GM23338 (cell line): ENCODE measurements at regions not wholly inside any gene's neighbourhood (a gene's known extent, or its start where the extent isn't known, plus 50 kb on each side); places are given as distances from the start of the nearest gene placed in this dataset.

ENCODE experiments used
- ATAC-seq: fragments of 200-7000 bp; cut with Tn5 transposase; 3 replicates; pipeline ENCODE4 v1.9.1; 2020
- DNase-seq: peaks from one replicate; pipeline ENCODE4 v3.0.0-alpha.2; 2015; ENCODE audit warnings: low spot score
- H2AFZ ChIP-seq: fragments of 200-600 bp; sonication (generic); 2 replicates; pipeline ENCODE4 v1.8.0; 2016; ENCODE audit warnings: antibody characterized with exemption, mild to moderate bottlenecking, moderate library complexity
- H3F3A ChIP-seq: fragments of 200-600 bp; sonication (generic); replicated peaks from 2 replicates; pipeline ENCODE4 v1.8.0; 2017; ENCODE audit warnings: antibody characterized with exemption, mixed run types, low read depth
- H3K27ac ChIP-seq: fragments of 200-600 bp; sonication (generic); 2 replicates; pipeline ENCODE4 v1.6.1; 2016; ENCODE audit warnings: low read depth
- H3K27me3 ChIP-seq: fragments of 200-600 bp; sonication (generic); 2 replicates; pipeline ENCODE4 v1.8.0; 2016; ENCODE audit warnings: mild to moderate bottlenecking, mixed run types, moderate library complexity; ENCODE audit not compliant: insufficient read depth
- H3K36me3 ChIP-seq: fragments of 200-600 bp; sonication (generic); 2 replicates; pipeline ENCODE4 v1.8.0; 2016; ENCODE audit warnings: mild to moderate bottlenecking; ENCODE audit not compliant: insufficient read depth
- H3K4me1 ChIP-seq: fragments of 200-600 bp; sonication (generic); 2 replicates; pipeline ENCODE4 v1.8.0; 2016; ENCODE audit warnings: mild to moderate bottlenecking, moderate library complexity; ENCODE audit not compliant: insufficient read depth
- H3K4me2 ChIP-seq: fragments of 200-600 bp; sonication (generic); 2 replicates; pipeline ENCODE4 v1.7.1; 2017; ENCODE audit warnings: mixed run types
- H3K4me3 ChIP-seq: fragments of 200-600 bp; sonication (generic); 2 replicates; pipeline ENCODE4 v1.6.1; 2016; ENCODE audit warnings: mixed run types
- H3K79me2 ChIP-seq: fragments of 200-600 bp; sonication (generic); replicated peaks from 2 replicates; pipeline ENCODE4 v1.8.0; 2017; ENCODE audit warnings: mild to moderate bottlenecking; ENCODE audit not compliant: insufficient read depth
- H3K9me2 ChIP-seq: fragments of 200-600 bp; sonication (generic); 2 replicates; pipeline ENCODE4 v1.8.0; 2017; ENCODE audit not compliant: insufficient read depth
- H4K20me1 ChIP-seq: fragments of 200-600 bp; sonication (generic); replicated peaks from 2 replicates; pipeline ENCODE4 v1.8.0; 2017; ENCODE audit warnings: mild to moderate bottlenecking; ENCODE audit not compliant: insufficient read depth
- H3K27ac Mint-ChIP-seq: 2 replicates; pipeline ENCODE4 v1.8.0; 2020; ENCODE audit warnings: inconsistent platforms, mild to moderate bottlenecking, moderate library complexity, mixed read lengths
- H3K27me3 Mint-ChIP-seq: 3 replicates; pipeline ENCODE4 v1.8.0; 2022; ENCODE audit warnings: low read depth, mild to moderate bottlenecking, moderate library complexity, mixed read lengths, inconsistent platforms; ENCODE audit not compliant: insufficient read depth, poor library complexity
- H3K36me3 Mint-ChIP-seq: 3 replicates; pipeline ENCODE4 v1.8.0; 2021; ENCODE audit warnings: low read depth, mild to moderate bottlenecking, inconsistent platforms, moderate library complexity, mixed read lengths
- H3K4me1 Mint-ChIP-seq: 3 replicates; pipeline ENCODE4 v1.8.0; 2020; ENCODE audit warnings: mild to moderate bottlenecking, inconsistent platforms, mixed read lengths
- H3K4me3 Mint-ChIP-seq: 3 replicates; pipeline ENCODE4 v1.8.0; 2021; ENCODE audit warnings: moderate library complexity, mild to moderate bottlenecking, inconsistent platforms, mixed read lengths
- H3K9me3 Mint-ChIP-seq: 3 replicates; pipeline ENCODE4 v1.8.0; 2020; ENCODE audit warnings: moderate library complexity, mild to moderate bottlenecking, inconsistent platforms, mixed read lengths
- CREB1 ChIP-seq: fragments of 250-450 bp; sonication (Bioruptor Pico); IDR thresholded peaks from 2 replicates; pipeline ENCODE4 v1.5.0; 2020; ENCODE audit warnings: low read depth, mild to moderate bottlenecking, moderate library complexity
- EZH2 ChIP-seq: fragments of 200-600 bp; sonication (generic); IDR thresholded peaks from one replicate; pipeline ENCODE4 v1.8.0; 2017; ENCODE audit warnings: antibody characterized with exemption, mild to moderate bottlenecking, low read depth; ENCODE audit not compliant: unreplicated experiment
- EZH2phosphoT487 ChIP-seq: fragments of 200-600 bp; sonication (generic); IDR thresholded peaks from one replicate; pipeline ENCODE4 v1.8.1; 2018; ENCODE audit warnings: antibody characterized with exemption; ENCODE audit not compliant: unreplicated experiment
- JUNB ChIP-seq: IDR thresholded peaks from one replicate; pipeline ENCODE4 v1.6.1; 2016; ENCODE audit warnings: antibody characterized with exemption; ENCODE audit not compliant: unreplicated experiment
- POLR2AphosphoS5 ChIP-seq: IDR thresholded peaks from 2 replicates; pipeline ENCODE4 v1.6.1; 2016; ENCODE audit warnings: antibody characterized with exemption, low read depth
- STAT1 ChIP-seq: IDR thresholded peaks from one replicate; pipeline ENCODE4 v1.6.1; 2016; ENCODE audit warnings: antibody characterized with exemption; ENCODE audit not compliant: unreplicated experiment
- ZNF114 ChIP-seq: fragments of 250-450 bp; sonication (Bioruptor Pico); IDR thresholded peaks from 2 replicates; pipeline ENCODE4 v1.5.0; 2020; ENCODE audit warnings: mild to moderate bottlenecking, moderate library complexity
- TF ChIP-seq, protein P1 (sequence below): IDR thresholded peaks from one replicate; pipeline ENCODE4 v1.6.1; 2018; ENCODE audit warnings: antibody characterized with exemption; ENCODE audit not compliant: unreplicated experiment
- TF ChIP-seq, protein P2 (sequence below): IDR thresholded peaks from 2 replicates; pipeline ENCODE4 v1.6.1; 2016; ENCODE audit warnings: antibody characterized with exemption
- TF ChIP-seq, protein P3 (sequence below): fragments of 250-450 bp; sonication (Bioruptor Pico); IDR thresholded peaks from 2 replicates; pipeline ENCODE4 v1.5.0; 2020; ENCODE audit warnings: mild to moderate bottlenecking, moderate library complexity

DNA sequence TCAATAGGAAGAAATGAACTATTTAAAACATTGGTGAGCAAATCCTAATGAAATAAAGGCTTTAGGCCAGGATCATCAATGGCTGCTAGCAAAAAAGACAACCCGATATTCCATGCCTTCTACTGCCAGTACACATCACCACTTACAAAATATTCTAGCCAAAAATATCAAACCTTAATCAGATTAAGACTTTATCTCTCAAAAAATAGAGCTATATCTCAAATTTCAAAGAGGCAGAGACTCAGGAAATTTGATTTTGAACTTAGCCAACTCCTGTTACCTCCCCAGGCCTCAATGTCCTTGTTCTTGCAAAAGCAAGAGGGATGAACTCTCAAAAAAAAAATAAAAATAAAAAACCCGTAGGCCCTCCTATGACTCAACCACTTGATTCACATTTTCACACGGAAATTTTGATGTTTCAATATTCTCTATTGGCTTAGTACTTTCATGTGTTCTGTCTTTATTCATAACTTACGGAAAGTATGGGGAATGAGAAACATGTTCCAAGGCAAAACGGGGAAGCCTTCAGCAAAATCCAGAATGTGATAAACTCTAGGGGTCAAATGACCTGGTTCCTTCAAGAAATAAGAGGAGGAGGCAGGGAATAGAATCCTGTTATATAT lies 273.3 kb upstream of the ZPLD1 start (continued):
- TF ChIP-seq, protein P1, sequence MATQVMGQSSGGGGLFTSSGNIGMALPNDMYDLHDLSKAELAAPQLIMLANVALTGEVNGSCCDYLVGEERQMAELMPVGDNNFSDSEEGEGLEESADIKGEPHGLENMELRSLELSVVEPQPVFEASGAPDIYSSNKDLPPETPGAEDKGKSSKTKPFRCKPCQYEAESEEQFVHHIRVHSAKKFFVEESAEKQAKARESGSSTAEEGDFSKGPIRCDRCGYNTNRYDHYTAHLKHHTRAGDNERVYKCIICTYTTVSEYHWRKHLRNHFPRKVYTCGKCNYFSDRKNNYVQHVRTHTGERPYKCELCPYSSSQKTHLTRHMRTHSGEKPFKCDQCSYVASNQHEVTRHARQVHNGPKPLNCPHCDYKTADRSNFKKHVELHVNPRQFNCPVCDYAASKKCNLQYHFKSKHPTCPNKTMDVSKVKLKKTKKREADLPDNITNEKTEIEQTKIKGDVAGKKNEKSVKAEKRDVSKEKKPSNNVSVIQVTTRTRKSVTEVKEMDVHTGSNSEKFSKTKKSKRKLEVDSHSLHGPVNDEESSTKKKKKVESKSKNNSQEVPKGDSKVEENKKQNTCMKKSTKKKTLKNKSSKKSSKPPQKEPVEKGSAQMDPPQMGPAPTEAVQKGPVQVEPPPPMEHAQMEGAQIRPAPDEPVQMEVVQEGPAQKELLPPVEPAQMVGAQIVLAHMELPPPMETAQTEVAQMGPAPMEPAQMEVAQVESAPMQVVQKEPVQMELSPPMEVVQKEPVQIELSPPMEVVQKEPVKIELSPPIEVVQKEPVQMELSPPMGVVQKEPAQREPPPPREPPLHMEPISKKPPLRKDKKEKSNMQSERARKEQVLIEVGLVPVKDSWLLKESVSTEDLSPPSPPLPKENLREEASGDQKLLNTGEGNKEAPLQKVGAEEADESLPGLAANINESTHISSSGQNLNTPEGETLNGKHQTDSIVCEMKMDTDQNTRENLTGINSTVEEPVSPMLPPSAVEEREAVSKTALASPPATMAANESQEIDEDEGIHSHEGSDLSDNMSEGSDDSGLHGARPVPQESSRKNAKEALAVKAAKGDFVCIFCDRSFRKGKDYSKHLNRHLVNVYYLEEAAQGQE, result no peak
- TF ChIP-seq JUNB, result no peak
- no peak for TF ChIP-seq STAT1

DNA sequence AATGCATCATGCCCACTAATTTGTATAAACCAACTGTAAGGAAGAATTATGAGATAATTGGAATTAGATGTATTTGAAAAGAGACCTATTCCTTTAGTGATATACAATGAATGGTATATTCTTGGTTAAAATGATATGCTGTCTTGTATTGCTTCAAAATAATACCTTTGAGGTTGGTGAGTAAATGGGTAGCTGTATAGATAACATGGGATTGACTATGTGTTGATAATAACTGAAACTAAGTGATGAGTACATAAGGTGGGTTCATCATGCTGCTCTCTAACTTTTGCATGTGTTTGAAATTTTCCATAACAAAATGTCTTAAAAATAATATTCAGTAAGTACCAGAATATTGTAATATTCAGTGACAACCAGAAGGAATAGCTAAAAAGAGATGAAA lies 272.6 kb upstream of the ZPLD1 start:
- no peak overlapping the region for H3K4me3 Mint-ChIP-seq
- Histone ChIP-seq H3K27me3 (no peaks in the 10 kb centered on the region), H4K20me1 (no peaks in the 10 kb centered on the region), H3K4me3 (no peak overlapping the region), H3K4me1 (no peaks in the 10 kb centered on the region), H3K9me2 (no peaks in the 10 kb centered on the region), H3F3A (no peaks in the 10 kb centered on the region), H3K79me2 (no peaks in the 10 kb centered on the region), H3K36me3 (no peaks in the 10 kb centered on the region), H3K4me2 (no peak overlapping the region), H3K27ac (no peak overlapping the region), H2AFZ (no peak overlapping the region)
- ATAC-seq, result no peak
- H3K36me3 Mint-ChIP-seq, result no peaks in the 10 kb centered on the region
- no peaks in the 10 kb centered on the region for H3K4me1 Mint-ChIP-seq
- H3K27ac Mint-ChIP-seq, result no peak overlapping the region
- DNase-seq, result no peak
- H3K9me3 Mint-ChIP-seq, result no peaks in the 10 kb centered on the region
- no peaks in the 10 kb centered on the region for H3K27me3 Mint-ChIP-seq
- TF ChIP-seq, protein P2, sequence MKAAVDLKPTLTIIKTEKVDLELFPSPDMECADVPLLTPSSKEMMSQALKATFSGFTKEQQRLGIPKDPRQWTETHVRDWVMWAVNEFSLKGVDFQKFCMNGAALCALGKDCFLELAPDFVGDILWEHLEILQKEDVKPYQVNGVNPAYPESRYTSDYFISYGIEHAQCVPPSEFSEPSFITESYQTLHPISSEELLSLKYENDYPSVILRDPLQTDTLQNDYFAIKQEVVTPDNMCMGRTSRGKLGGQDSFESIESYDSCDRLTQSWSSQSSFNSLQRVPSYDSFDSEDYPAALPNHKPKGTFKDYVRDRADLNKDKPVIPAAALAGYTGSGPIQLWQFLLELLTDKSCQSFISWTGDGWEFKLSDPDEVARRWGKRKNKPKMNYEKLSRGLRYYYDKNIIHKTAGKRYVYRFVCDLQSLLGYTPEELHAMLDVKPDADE, result no peak
- TF ChIP-seq STAT1 (no peak), CREB1 (CRISPR knock-in tag) (no peak), ZNF114 (CRISPR knock-in tag) (no peak), EZH2phosphoT487 (no peak), JUNB (no peak), EZH2 (no peak), POLR2AphosphoS5 (no peak)
- TF ChIP-seq, protein P1, result no peak
- TF ChIP-seq, protein P3, sequence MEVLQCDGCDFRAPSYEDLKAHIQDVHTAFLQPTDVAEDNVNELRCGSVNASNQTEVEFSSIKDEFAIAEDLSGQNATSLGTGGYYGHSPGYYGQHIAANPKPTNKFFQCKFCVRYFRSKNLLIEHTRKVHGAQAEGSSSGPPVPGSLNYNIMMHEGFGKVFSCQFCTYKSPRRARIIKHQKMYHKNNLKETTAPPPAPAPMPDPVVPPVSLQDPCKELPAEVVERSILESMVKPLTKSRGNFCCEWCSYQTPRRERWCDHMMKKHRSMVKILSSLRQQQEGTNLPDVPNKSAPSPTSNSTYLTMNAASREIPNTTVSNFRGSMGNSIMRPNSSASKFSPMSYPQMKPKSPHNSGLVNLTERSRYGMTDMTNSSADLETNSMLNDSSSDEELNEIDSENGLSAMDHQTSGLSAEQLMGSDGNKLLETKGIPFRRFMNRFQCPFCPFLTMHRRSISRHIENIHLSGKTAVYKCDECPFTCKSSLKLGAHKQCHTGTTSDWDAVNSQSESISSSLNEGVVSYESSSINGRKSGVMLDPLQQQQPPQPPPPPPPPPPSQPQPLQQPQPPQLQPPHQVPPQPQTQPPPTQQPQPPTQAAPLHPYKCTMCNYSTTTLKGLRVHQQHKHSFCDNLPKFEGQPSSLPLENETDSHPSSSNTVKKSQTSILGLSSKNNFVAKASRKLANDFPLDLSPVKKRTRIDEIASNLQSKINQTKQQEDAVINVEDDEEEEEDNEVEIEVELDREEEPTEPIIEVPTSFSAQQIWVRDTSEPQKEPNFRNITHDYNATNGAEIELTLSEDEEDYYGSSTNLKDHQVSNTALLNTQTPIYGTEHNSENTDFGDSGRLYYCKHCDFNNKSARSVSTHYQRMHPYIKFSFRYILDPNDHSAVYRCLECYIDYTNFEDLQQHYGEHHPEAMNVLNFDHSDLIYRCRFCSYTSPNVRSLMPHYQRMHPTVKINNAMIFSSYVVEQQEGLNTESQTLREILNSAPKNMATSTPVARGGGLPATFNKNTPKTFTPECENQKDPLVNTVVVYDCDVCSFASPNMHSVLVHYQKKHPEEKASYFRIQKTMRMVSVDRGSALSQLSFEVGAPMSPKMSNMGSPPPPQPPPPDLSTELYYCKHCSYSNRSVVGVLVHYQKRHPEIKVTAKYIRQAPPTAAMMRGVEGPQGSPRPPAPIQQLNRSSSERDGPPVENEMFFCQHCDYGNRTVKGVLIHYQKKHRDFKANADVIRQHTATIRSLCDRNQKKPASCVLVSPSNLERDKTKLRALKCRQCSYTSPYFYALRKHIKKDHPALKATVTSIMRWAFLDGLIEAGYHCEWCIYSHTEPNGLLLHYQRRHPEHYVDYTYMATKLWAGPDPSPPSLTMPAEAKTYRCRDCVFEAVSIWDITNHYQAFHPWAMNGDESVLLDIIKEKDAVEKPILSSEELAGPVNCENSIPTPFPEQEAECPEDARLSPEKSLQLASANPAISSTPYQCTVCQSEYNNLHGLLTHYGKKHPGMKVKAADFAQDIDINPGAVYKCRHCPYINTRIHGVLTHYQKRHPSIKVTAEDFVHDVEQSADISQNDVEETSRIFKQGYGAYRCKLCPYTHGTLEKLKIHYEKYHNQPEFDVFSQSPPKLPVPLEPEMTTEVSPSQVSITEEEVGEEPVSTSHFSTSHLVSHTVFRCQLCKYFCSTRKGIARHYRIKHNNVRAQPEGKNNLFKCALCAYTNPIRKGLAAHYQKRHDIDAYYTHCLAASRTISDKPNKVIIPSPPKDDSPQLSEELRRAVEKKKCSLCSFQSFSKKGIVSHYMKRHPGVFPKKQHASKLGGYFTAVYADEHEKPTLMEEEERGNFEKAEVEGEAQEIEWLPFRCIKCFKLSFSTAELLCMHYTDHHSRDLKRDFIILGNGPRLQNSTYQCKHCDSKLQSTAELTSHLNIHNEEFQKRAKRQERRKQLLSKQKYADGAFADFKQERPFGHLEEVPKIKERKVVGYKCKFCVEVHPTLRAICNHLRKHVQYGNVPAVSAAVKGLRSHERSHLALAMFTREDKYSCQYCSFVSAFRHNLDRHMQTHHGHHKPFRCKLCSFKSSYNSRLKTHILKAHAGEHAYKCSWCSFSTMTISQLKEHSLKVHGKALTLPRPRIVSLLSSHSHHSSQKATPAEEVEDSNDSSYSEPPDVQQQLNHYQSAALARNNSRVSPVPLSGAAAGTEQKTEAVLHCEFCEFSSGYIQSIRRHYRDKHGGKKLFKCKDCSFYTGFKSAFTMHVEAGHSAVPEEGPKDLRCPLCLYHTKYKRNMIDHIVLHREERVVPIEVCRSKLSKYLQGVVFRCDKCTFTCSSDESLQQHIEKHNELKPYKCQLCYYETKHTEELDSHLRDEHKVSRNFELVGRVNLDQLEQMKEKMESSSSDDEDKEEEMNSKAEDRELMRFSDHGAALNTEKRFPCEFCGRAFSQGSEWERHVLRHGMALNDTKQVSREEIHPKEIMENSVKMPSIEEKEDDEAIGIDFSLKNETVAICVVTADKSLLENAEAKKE, result no peak
